AG09319 (cell line): ENCODE measurements at regions not wholly inside any gene's neighbourhood (a gene's known extent, or its start where the extent isn't known, plus 50 kb on each side); places are given as distances from the start of the nearest gene placed in this dataset.
"Not testable (repeated sequence)": the region's sequence is repeated elsewhere in the genome, so short reads cannot be mapped to it uniquely, and the experiment has no call there.

Experiments
- DNase-seq: peaks from one replicate; pipeline ENCODE4 v3.0.0-alpha.2; 2010; ENCODE audit warnings: low read depth; ENCODE audit errors: extremely low read depth
- CTCF ChIP-seq: IDR thresholded peaks from 2 replicates; pipeline ENCODE4 v1.5.1; 2011; ENCODE audit warnings: low read depth, mild to moderate bottlenecking, inconsistent platforms, low read length, moderate library complexity

- DNase-seq = no peak
- no peak for TF ChIP-seq CTCF
These were observed 106.7 kb upstream of the PELI1 start for GRCh38 chr2:64250751-64251423.

GRCh38 chr2:64251497-64252250, 107.5 kb upstream of the PELI1 start:
- no peak for DNase-seq
- TF ChIP-seq CTCF = no peak

- not testable (repeated sequence) for DNase-seq
These were observed 108.2 kb upstream of the PELI1 start for GRCh38 chr2:64252251-64252978.

GRCh38 chr2:64253421-64253820, 109.2 kb upstream of the PELI1 start:
- DNase-seq = not testable (repeated sequence)

- no peak for TF ChIP-seq CTCF
- DNase-seq = no peak
These were observed 114.3 kb upstream of the PELI1 start for GRCh38 chr2:64258566-64258965.

GRCh38 chr2:64259312-64259711, 115.1 kb upstream of the PELI1 start:
- DNase-seq = no peak
- TF ChIP-seq CTCF = no peak

- DNase-seq = no peak
- no peak for TF ChIP-seq CTCF
These were observed 116.0 kb upstream of the PELI1 start for GRCh38 chr2:64260093-64260803.

- DNase-seq = no peak
- TF ChIP-seq CTCF = no peak
These were observed 116.6 kb upstream of the PELI1 start for GRCh38 chr2:64260817-64261216.
